ENCODE measurements at regions not wholly inside any gene's neighbourhood (a gene's known extent, or its start where the extent isn't known, plus 50 kb on each side); places are given as distances from the start of the nearest gene placed in this dataset.
A peak's percentile ranks its signal among the peaks of the same experiment; 100 is the strongest.

GRCh38 chr1:143691400-143691891 is 280.3 kb downstream of the FAM72C start:
- CTCF ChIA-PET (ENCODE audit: partially characterized antibody), result no interaction called here
- 92% methylated on average over 11 of the region's 27 CpGs; no CpG with 5 or more reads in 1 of the 2 experiments for WGBS, 2 experiments (ENCODE audit: extremely low coverage in 1 of 2, insufficient coverage in 1 of 2, insufficient read length in 1 of 2, insufficient replicate concordance in 2 of 2, low coverage in 1 of 2, low lambda C conversion rate in 2 of 2, missing lambda C conversion rate in 1 of 2)

More at GRCh38 chr1:143691400-143691891, 280.3 kb downstream of the FAM72C start:
- DNase-seq (ENCODE audit: low read depth in 1 of 2, low spot score in 2 of 2) (peak in 1 of 2 experiments; percentile 50), FAIRE-seq (no peak)
- no peak overlapping the region for H3K4ac ChIP-seq (replicated peaks; ENCODE audit: insufficient read length, low read depth, low read length)
- no peaks in the 10 kb centered on the region for H3K79me1 ChIP-seq (ENCODE audit: low read depth, low read length)
- H3K23me2 ChIP-seq (ENCODE audit: low read depth, low read length), result no peaks in the 10 kb centered on the region
- H2BK120ac ChIP-seq (replicated peaks; ENCODE audit: low read depth, low read length), result no peak overlapping the region
- no peak overlapping the region for H2BK15ac ChIP-seq (ENCODE audit: low read length)
- no peak overlapping the region for H2AFZ ChIP-seq (ENCODE audit: low read length)
- H3K4me1 ChIP-seq (replicated peaks in 1 of 4; ENCODE audit: control insufficient read depth in 3 of 4, insufficient read depth in 4 of 4, low read length in 3 of 4), result no peaks in the 10 kb centered on the region
- POLR2A ChIA-PET (ENCODE audit: partially characterized antibody), result no interaction called here
- TF ChIP-seq CEBPB (IDR thresholded peaks at IDR 0.05; ENCODE audit: low read depth, low read length), result no peak
- TF ChIP-seq KDM1A (IDR thresholded peaks at IDR 0.05; ENCODE audit: borderline replicate concordance, low read length), result no peak
- TF ChIP-seq KDM4A (IDR thresholded peaks at IDR 0.05; ENCODE audit: low read depth, low read length, severe bottlenecking), result no peak
- no peak for TF ChIP-seq BCL11A (IDR thresholded peaks at IDR 0.05; ENCODE audit: low read depth in 2 of 2, low read length in 2 of 2)
- TF ChIP-seq GABPA (IDR thresholded peaks at IDR 0.05; ENCODE audit: borderline replicate concordance, insufficient read depth, low read length), result no peak
- no peak for TF ChIP-seq CHD1 (IDR thresholded peaks at IDR 0.05; ENCODE audit: low read depth, low read length)
- no peak for TF ChIP-seq SIRT6 (IDR thresholded peaks at IDR 0.05; ENCODE audit: low read length)
- H2BK12ac ChIP-seq (ENCODE audit: low read depth, low read length), result no peak overlapping the region
- no peak overlapping the region for H2AK5ac ChIP-seq (ENCODE audit: low read depth, low read length)
- no peak overlapping the region for H4K8ac ChIP-seq (ENCODE audit: extremely low read depth, insufficient read depth, low read length)
- peak overlapping the region in 1 of 2 experiments; percentile 44; a peak in 1 of 4 replicates for H3K4me2 ChIP-seq (ENCODE audit: insufficient read depth in 1 of 2, low read depth in 2 of 2, low read length in 2 of 2)
- no peak overlapping the region for H3K27ac ChIP-seq (ENCODE audit: low read depth, low read length)
- no peaks in the 10 kb centered on the region for H4K20me1 ChIP-seq (replicated peaks in 1 of 2; ENCODE audit: control insufficient read depth in 1 of 2, insufficient read depth in 2 of 2, low read length in 2 of 2)
- no peak overlapping the region for H4K5ac ChIP-seq (ENCODE audit: insufficient read length, low read depth, low read length)
- H3K4me3 ChIP-seq (ENCODE audit: extremely low read depth in 1 of 4, insufficient read depth in 2 of 4, low read depth in 3 of 4, low read length in 4 of 4), result peak overlapping the region in 1 of 4 experiments; percentile 23; a peak in 1 of 8 replicates
- H3K9me3 ChIP-seq (ENCODE audit: insufficient read depth in 2 of 2, low read depth in 1 of 2, low read length in 1 of 2), result peaks cover 0 to 32% of the 10 kb centered on the region in 2 experiments; a peak in 2 of 4 replicates
- H3K14ac ChIP-seq (ENCODE audit: insufficient read length), result no peak overlapping the region
- H3K56ac ChIP-seq (replicated peaks; ENCODE audit: insufficient read length, low read depth, low read length), result no peak overlapping the region
- no peak overlapping the region for H2BK20ac ChIP-seq (ENCODE audit: low read length)
- H4K91ac ChIP-seq (replicated peaks; ENCODE audit: insufficient read length, low read length), result no peak overlapping the region
- no peaks in the 10 kb centered on the region for H3K79me2 ChIP-seq (ENCODE audit: control insufficient read depth in 1 of 2, insufficient read depth in 2 of 2, low read length in 2 of 2)
- H3K18ac ChIP-seq (ENCODE audit: extremely low read depth, low read length), result no peak overlapping the region
- H3K23ac ChIP-seq (ENCODE audit: insufficient read length), result no peak overlapping the region
- no peak overlapping the region for H3K9ac ChIP-seq (replicated peaks in 1 of 4; ENCODE audit: extremely low read depth in 1 of 4, low read depth in 3 of 4, low read length in 3 of 4)
- H3K27me3 ChIP-seq (replicated peaks in 1 of 4; ENCODE audit: control insufficient read depth in 3 of 4, extremely low read depth in 1 of 4, insufficient read depth in 3 of 4, low read length in 3 of 4), result no peaks in the 10 kb centered on the region
- H2BK5ac ChIP-seq (ENCODE audit: low read depth, low read length), result no peak overlapping the region
- no peaks in the 10 kb centered on the region; a peak in 1 of 8 replicates for H3K36me3 ChIP-seq (ENCODE audit: control insufficient read depth in 2 of 4, insufficient read depth in 4 of 4, low read length in 3 of 4)
